Brain pericyte (primary cell): ENCODE measurements at regions not wholly inside any gene's neighbourhood (a gene's known extent, or its start where the extent isn't known, plus 50 kb on each side); places are given as distances from the start of the nearest gene placed in this dataset.
A peak's percentile ranks its signal among the peaks of the same experiment; 100 is the strongest.
"Not testable (repeated sequence)": the region's sequence is repeated elsewhere in the genome, so short reads cannot be mapped to it uniquely, and the experiment has no call there.

Experiments used
- DNase-seq: peaks from one replicate; pipeline ENCODE4 v3.0.0-alpha.2; 2012; ENCODE audit warnings: low read depth, low spot score

GRCh38 chr17:15860774-15861173, 84.2 kb upstream of the ADORA2B start:
- not testable (repeated sequence) for DNase-seq

- DNase-seq, result not testable (repeated sequence)
Observed at GRCh38 chr17:15864061-15864460, 80.9 kb upstream of the ADORA2B start.

- DNase-seq, result not testable (repeated sequence)
Observed at GRCh38 chr17:15864472-15864871, 80.5 kb upstream of the ADORA2B start.

- DNase-seq, result not testable (repeated sequence)
Observed at GRCh38 chr17:15866015-15866414, 78.9 kb upstream of the ADORA2B start.

- DNase-seq, result not testable (repeated sequence)
Observed at GRCh38 chr17:15867331-15867730, 77.6 kb upstream of the ADORA2B start.

GRCh38 chr17:15869868-15870267, 75.1 kb upstream of the ADORA2B start:
- DNase-seq, result not testable (repeated sequence)

- DNase-seq, result not testable (repeated sequence)
Observed at GRCh38 chr17:15872677-15873076, 72.3 kb upstream of the ADORA2B start.

GRCh38 chr17:15877882-15878500, 66.9 kb upstream of the ADORA2B start:
- DNase-seq, result not testable (repeated sequence)

GRCh38 chr17:15882058-15882720, 62.7 kb upstream of the ADORA2B start:
- no peak for DNase-seq

GRCh38 chr17:15882777-15883176, 62.2 kb upstream of the ADORA2B start:
- DNase-seq, result no peak

- peak; percentile 33 for DNase-seq
Observed at GRCh38 chr17:15883617-15884111, 61.3 kb upstream of the ADORA2B start.

- no peak for DNase-seq
Observed at GRCh38 chr17:15884731-15885130, 60.2 kb upstream of the ADORA2B start.

- DNase-seq, result no peak
Observed at GRCh38 chr17:15885770-15886169, 59.2 kb upstream of the ADORA2B start.

- no peak for DNase-seq
Observed at GRCh38 chr17:15886221-15886620, 58.7 kb upstream of the ADORA2B start.

- DNase-seq, result no peak
Observed at GRCh38 chr17:15886804-15887203, 58.1 kb upstream of the ADORA2B start.

- no peak for DNase-seq
Observed at GRCh38 chr17:15888436-15888835, 56.5 kb upstream of the ADORA2B start.

GRCh38 chr17:15890279-15890892, 54.5 kb upstream of the ADORA2B start:
- DNase-seq, result peak; percentile 58

GRCh38 chr17:15891318-15891717, 53.6 kb upstream of the ADORA2B start:
- DNase-seq, result peak; percentile 84

- no peak for DNase-seq
Observed at GRCh38 chr17:15892244-15892643, 52.7 kb upstream of the ADORA2B start.

GRCh38 chr17:15892731-15893657, 51.9 kb upstream of the ADORA2B start:
- DNase-seq, result no peak

GRCh38 chr17:15893658-15894024, 51.3 kb upstream of the ADORA2B start:
- DNase-seq, result no peak

- no peak for DNase-seq
Observed at GRCh38 chr17:15894258-15894657, 50.7 kb upstream of the ADORA2B start.
